ENCODE measurements at regions not wholly inside any gene's neighbourhood (a gene's known extent, or its start where the extent isn't known, plus 50 kb on each side); places are given as distances from the start of the nearest gene placed in this dataset.

- H3K27me3 Mint-ChIP-seq (ENCODE audit: low read depth), result no peaks in the 10 kb centered on the region
- no peaks in the 10 kb centered on the region for H3K4me1 Mint-ChIP-seq
Measured at GRCh38 chr4:136725286-136726081, 806.8 kb downstream of the PCDH18 start.

DNA sequence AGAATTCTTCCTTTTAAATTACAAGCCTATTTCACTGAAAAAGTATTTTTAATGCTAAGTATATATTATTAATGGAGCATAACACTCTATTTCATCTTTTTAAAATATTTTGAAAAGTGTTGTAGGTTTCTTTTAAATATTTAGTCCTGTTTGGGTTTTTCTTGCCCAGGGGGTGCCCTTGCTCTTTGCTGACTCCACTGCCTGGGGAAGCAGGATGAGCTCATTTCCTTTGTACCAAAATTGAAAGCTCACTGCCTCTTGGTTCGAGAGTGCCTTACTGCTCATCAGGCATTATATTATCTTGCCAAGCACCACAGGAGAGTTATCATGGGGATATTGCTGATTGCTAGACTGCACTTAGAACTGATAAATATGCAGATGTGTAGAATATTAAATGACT, 819.2 kb downstream of the PCDH18 start:
- Mint-ChIP-seq H3K9me3 (no peaks in the 10 kb centered on the region), H3K36me3 (ENCODE audit: low read depth) (no peaks in the 10 kb centered on the region), H3K4me1 (no peaks in the 10 kb centered on the region), H3K27ac (ENCODE audit: unreplicated experiment) (no peak overlapping the region), H3K27me3 (ENCODE audit: low read depth) (no peaks in the 10 kb centered on the region), H3K4me3 (no peak overlapping the region)
- TF ChIP-seq CTCF (conservative IDR thresholded peaks at IDR 0.05), result no peak
- DNase-seq (ENCODE audit: low read depth, low spot score), result no peak

More at GRCh38 chr4:136725286-136726081, 806.8 kb downstream of the PCDH18 start:
- TF ChIP-seq CTCF (conservative IDR thresholded peaks at IDR 0.05), result no peak
- DNase-seq (ENCODE audit: low read depth, low spot score), result no peak
- no peak overlapping the region for H3K27ac Mint-ChIP-seq (ENCODE audit: unreplicated experiment)
- peaks cover 7% of the 10 kb centered on the region for H3K9me3 Mint-ChIP-seq
- peaks cover 3% of the 10 kb centered on the region for H3K36me3 Mint-ChIP-seq (ENCODE audit: low read depth)
- H3K4me3 Mint-ChIP-seq, result no peak overlapping the region

DNA sequence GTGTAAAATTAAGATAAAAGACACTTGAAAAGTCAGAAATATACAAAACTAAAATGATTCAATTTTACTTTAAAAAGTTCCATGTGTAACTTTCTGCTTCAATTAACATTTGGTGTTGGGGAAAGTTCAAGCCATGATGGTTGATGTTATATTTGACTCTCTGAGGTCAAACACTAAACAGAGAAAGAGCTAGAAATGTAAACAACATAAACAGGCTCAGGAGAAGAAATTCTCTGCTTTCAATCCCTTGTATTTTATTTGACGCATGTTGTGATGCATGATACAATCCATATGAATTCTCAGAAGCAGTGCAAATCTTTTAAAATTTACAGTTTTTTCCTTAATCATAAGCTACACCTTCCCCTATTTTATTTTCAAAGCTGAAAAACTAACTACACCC, 822.4 kb downstream of the PCDH18 start:
- Mint-ChIP-seq H3K4me1 (no peaks in the 10 kb centered on the region), H3K9me3 (peaks cover under 1% of the 10 kb centered on the region), H3K36me3 (ENCODE audit: low read depth) (no peaks in the 10 kb centered on the region), H3K27me3 (ENCODE audit: low read depth) (no peaks in the 10 kb centered on the region), H3K27ac (ENCODE audit: unreplicated experiment) (no peak overlapping the region), H3K4me3 (no peak overlapping the region)
- no peak for DNase-seq (ENCODE audit: low read depth, low spot score)
- TF ChIP-seq CTCF (conservative IDR thresholded peaks at IDR 0.05), result no peak

- DNase-seq (ENCODE audit: low read depth, low spot score), result no peak
- H3K4me1 Mint-ChIP-seq, result no peaks in the 10 kb centered on the region
- no peak overlapping the region for H3K4me3 Mint-ChIP-seq
- H3K27ac Mint-ChIP-seq (ENCODE audit: unreplicated experiment), result no peak overlapping the region
- no peaks in the 10 kb centered on the region for H3K36me3 Mint-ChIP-seq (ENCODE audit: low read depth)
- no peaks in the 10 kb centered on the region for H3K27me3 Mint-ChIP-seq (ENCODE audit: low read depth)
- TF ChIP-seq CTCF (conservative IDR thresholded peaks at IDR 0.05), result no peak
- H3K9me3 Mint-ChIP-seq, result peaks cover 2% of the 10 kb centered on the region
Measured at GRCh38 chr4:136706942-136707341, 825.4 kb downstream of the PCDH18 start.

DNA sequence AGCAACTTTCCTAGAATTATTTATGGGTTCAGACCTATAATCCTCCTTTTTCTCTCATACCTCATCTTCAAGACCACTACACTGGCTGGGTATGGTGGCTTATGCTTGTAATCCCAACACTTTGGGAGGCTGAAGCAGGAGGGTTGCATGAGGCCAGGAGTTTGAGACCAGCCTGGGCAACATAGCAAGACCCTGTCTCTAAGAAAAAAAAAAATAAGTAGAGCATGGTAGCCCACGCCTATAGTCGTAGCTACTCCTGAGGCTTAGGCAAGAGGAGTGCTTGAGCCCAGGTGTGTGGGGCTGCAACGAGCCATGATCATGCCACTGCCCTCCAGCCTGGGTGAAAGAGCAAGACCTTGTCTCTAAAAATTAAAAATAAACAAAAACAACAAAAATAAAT, 832.4 kb downstream of the PCDH18 start:
- H3K27me3 Mint-ChIP-seq (ENCODE audit: low read depth), result no peaks in the 10 kb centered on the region
- no peak for TF ChIP-seq CTCF (conservative IDR thresholded peaks at IDR 0.05)
- H3K4me1 Mint-ChIP-seq, result no peaks in the 10 kb centered on the region
- H3K4me3 Mint-ChIP-seq, result no peak overlapping the region
- H3K9me3 Mint-ChIP-seq, result peaks cover 1% of the 10 kb centered on the region
- DNase-seq (ENCODE audit: low read depth, low spot score), result no peak
- H3K36me3 Mint-ChIP-seq (ENCODE audit: low read depth), result no peaks in the 10 kb centered on the region
- no peak overlapping the region for H3K27ac Mint-ChIP-seq (ENCODE audit: unreplicated experiment)
